ENCODE measurements at regions not wholly inside any gene's neighbourhood (a gene's known extent, or its start where the extent isn't known, plus 50 kb on each side); places are given as distances from the start of the nearest gene placed in this dataset.

DNA sequence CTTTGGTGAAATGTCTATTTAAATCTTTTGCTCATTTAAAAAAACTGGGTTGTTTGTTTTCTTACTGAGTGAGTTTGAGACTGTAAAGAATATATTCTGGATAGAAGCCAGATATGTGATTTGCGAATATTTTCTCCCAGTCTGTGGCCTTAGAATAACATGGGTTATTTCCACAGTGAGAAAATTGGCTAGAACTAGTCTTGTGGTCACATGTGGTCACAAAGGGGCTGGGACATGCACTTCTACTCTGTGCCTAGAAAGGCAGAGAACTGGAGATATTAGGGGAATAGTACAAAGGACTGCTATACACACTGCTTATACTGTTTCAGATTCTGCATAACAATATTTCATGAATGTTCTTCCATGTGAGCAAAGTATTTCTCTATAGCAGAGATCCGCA lies 79.9 kb upstream of the RGMA start:
- TF ChIP-seq, protein P1, sequence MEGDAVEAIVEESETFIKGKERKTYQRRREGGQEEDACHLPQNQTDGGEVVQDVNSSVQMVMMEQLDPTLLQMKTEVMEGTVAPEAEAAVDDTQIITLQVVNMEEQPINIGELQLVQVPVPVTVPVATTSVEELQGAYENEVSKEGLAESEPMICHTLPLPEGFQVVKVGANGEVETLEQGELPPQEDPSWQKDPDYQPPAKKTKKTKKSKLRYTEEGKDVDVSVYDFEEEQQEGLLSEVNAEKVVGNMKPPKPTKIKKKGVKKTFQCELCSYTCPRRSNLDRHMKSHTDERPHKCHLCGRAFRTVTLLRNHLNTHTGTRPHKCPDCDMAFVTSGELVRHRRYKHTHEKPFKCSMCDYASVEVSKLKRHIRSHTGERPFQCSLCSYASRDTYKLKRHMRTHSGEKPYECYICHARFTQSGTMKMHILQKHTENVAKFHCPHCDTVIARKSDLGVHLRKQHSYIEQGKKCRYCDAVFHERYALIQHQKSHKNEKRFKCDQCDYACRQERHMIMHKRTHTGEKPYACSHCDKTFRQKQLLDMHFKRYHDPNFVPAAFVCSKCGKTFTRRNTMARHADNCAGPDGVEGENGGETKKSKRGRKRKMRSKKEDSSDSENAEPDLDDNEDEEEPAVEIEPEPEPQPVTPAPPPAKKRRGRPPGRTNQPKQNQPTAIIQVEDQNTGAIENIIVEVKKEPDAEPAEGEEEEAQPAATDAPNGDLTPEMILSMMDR (IDR thresholded peaks at IDR 0.05): no peak
- TF ChIP-seq POLR2A (IDR thresholded peaks at IDR 0.05): no peak
